ENCODE measurements at regions not wholly inside any gene's neighbourhood (a gene's known extent, or its start where the extent isn't known, plus 50 kb on each side); places are given as distances from the start of the nearest gene placed in this dataset.

- TF ChIP-seq CTCF (conservative IDR thresholded peaks at IDR 0.05; ENCODE audit: low read length) (no peak), EZH2phosphoT487 (IDR thresholded peaks at IDR 0.05; ENCODE audit: borderline replicate concordance, low read depth, low read length) (no peak)
Measured at GRCh38 chr6:4719491-4719890, 56.7 kb upstream of the CDYL start.
